ENCODE measurements at regions not wholly inside any gene's neighbourhood (a gene's known extent, or its start where the extent isn't known, plus 50 kb on each side); places are given as distances from the start of the nearest gene placed in this dataset.

- no peak for TF ChIP-seq CTCF (IDR thresholded peaks at IDR 0.05; ENCODE audit: insufficient read depth, low read length)
- H3K4me3 ChIP-seq (ENCODE audit: low read depth, low read length) = no peak overlapping the region
- DNase-seq (ENCODE audit: low read depth) = no peak
These were observed 478.1 kb upstream of the WWC1 start for GRCh38 chr5:167813389-167813788.

GRCh38 chr5:167814040-167814439, 477.4 kb upstream of the WWC1 start:
- no peak for DNase-seq (ENCODE audit: low read depth)
- TF ChIP-seq CTCF (IDR thresholded peaks at IDR 0.05; ENCODE audit: insufficient read depth, low read length) = no peak

GRCh38 chr5:167814828-167815227, 476.6 kb upstream of the WWC1 start:
- DNase-seq (ENCODE audit: low read depth) = peak; percentile 88
- H3K4me3 ChIP-seq (ENCODE audit: low read depth, low read length) = no peak overlapping the region
- no peak for TF ChIP-seq CTCF (IDR thresholded peaks at IDR 0.05; ENCODE audit: insufficient read depth, low read length)

More at GRCh38 chr5:167814040-167814439, 477.4 kb upstream of the WWC1 start:
- H3K4me3 ChIP-seq (ENCODE audit: low read depth, low read length) = no peak overlapping the region

GRCh38 chr5:167816354-167816753, 475.1 kb upstream of the WWC1 start:
- TF ChIP-seq CTCF (IDR thresholded peaks at IDR 0.05; ENCODE audit: insufficient read depth, low read length) = no peak
- no peak for DNase-seq (ENCODE audit: low read depth)
- H3K4me3 ChIP-seq (ENCODE audit: low read depth, low read length) = no peak overlapping the region

GRCh38 chr5:167816864-167817263, 474.6 kb upstream of the WWC1 start:
- DNase-seq (ENCODE audit: low read depth) = no peak
- H3K4me3 ChIP-seq (ENCODE audit: low read depth, low read length) = no peak overlapping the region
- no peak for TF ChIP-seq CTCF (IDR thresholded peaks at IDR 0.05; ENCODE audit: insufficient read depth, low read length)

GRCh38 chr5:167819406-167819805, 472.0 kb upstream of the WWC1 start:
- no peak overlapping the region for H3K4me3 ChIP-seq (ENCODE audit: low read depth, low read length)
- DNase-seq (ENCODE audit: low read depth) = no peak
- no peak for TF ChIP-seq CTCF (IDR thresholded peaks at IDR 0.05; ENCODE audit: insufficient read depth, low read length)
